HK-2 (cell line): ENCODE measurements at regions not wholly inside any gene's neighbourhood (a gene's known extent, or its start where the extent isn't known, plus 50 kb on each side); places are given as distances from the start of the nearest gene placed in this dataset.
"Not testable (repeated sequence)": the region's sequence is repeated elsewhere in the genome, so short reads cannot be mapped to it uniquely, and the experiment has no call there.

Experiments used
- DNase-seq: peaks from one replicate; pipeline ENCODE4 v3.0.0-alpha.2; 2018; ENCODE audit not compliant: unreplicated experiment

DNA sequence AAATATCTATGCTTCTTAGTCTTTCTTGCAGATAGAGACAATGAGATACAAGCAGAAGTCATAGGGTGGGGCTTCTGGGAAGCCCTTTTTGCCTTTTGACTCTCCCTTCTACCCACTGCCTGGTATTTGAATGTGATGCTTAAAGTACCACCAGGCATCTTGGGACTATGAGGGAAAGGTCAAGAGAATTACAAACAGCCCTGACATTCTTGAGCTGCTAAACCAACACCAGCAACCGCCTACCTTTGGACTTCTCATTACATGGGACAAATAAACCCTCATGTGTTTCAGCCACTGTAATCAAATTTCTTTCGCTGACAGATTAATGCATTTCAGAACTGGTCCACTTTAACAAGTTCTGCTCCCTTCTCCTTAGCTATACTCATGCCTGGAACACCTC is 112.8 kb downstream of the LUZP4 start:
- no peak for DNase-seq

DNA sequence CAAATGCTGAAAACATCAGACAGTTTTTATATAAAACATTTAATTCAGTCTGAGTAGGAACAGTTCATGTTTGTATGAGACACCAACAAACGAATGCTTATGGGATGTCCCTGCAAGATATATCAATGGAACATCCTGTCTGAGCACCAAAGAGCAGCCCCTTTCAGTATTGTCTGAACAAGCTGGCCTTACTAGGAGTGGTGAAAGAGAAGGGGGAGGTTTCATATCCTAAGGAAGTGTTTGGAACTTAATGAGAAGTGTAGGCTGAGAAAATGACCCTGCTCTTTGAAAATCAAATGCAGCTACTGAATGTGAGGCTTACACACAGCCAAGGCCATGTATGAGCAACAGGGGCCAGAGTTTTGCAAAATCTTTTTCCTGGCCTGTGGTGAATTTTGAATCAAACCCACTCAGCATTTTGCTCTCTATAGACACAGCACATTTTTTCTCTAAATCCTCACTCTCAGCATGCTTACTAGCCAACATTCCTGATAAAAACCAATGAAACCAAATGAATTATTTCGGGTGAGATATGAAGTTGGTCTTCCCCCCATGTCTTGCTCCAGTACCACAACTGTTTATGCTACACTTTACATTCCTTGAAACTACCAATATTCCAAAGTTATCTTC is 119.4 kb downstream of the LUZP4 start:
- DNase-seq = no peak

DNA sequence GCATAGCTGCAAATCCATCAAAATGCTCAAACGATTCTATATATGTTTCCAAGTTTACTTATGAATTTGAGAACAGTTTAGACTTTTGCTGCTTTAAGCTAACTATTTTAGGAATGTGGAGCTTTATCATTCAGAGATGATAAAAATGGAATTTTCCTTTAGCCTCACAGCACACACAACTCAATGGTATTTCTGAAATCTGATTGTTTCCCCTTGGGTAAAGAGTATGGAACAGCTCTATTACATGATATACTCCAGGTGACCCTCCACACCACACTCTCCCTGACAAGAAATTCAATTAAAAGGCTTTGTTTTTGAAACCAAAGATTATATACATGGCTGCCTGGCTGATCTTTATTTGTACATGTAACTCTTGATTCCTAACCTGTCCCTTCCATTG is 120.0 kb downstream of the LUZP4 start:
- no peak for DNase-seq

DNA sequence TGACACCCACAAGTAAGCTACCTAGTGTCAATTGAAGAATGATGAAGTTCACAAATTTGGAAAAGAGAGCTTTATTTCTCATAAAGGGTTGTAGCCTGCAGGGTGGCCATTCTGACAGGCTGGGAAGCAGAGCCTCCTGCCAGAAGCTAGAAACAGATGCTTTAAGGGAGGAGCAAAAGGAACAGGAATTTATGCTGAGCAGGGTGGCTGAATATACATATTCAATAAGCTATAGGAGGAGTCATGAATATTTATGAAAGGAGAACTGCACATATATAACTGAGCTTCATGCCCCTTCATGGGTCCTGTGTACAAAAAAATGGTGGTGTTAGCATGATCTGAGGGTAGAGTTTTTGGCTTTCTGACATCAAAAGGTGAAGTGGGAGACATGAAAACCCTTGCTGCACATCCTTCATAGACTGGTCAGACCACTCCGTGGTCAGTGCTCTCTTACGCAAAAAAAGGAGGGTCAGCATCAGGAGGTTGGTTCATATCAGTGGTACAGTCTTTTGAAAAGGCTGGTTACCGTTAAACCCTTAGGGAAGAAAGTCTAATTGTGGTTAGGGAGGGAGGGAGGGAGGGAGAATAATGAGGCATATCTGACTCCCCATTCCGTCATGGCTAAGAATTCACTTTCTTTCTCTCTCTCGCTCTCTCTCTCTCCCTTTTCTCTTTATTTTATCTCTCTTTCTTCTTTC is 121.4 kb downstream of the LUZP4 start:
- no peak for DNase-seq

DNA sequence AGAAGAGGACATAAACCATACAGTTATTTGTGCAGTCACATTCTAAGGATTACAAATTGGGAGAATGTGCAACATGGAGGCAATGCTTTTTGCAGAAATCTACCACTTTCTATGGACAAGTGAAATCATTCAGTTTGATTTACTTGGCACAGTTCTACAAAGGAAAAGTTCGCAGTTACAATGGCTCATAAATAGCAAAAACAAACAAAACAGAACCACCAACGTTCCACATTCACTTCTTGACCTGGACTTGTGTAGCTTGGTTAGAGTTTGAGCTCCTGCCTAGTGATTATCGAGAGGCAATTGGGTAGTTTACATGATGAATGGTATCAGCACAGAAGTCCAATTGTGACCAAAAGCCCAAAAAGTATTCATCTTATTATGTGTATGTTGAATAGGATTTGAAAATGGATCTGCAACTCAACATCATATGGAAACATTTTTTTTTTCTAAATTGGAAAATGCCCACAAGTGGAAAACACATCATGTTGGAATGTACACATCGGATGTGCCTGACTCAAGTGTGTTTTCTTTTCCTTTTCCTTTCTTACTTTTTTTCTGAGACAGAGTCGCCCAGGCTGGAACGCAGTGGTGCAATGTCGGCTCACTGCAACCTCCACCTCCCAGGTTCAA is 123.8 kb downstream of the LUZP4 start:
- no peak for DNase-seq

DNA sequence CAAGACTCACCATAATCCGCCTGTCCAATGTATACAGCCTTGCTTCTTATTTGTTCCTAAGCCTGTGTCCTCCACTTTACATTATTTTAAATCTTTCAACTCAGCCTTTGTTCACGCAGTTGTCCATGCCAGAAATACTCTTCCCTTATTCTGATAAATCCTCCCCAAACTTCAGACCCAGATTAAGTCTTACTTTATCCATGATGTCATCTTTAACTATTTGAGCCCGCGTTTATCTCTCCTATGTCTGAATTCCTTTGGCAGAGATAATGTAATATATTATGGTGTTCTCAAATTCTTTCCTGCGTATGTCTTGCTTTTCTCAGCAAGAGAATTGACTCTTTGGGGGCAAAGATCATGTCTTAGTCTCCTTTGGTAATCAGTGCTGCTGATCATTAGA is 129.6 kb downstream of the LUZP4 start:
- DNase-seq = no peak

DNA sequence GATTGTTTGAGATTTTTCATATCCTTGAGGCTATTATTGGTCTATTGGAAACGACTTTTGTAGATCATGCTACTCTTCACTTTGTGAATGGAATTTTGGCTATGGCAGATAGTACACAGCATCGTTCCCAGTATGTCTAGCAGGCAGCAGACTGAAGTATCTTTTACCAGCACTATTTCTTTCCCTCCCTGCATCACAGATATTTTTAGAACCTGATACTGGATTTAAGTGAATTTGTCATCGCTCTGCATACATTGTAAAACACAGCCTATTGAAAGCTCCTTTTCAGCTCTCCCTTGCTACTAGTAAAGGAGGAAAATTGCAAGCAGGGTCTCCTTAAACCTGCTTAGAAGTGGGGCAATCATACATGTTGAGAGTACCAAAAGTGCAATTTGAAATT is 133.6 kb downstream of the LUZP4 start:
- no peak for DNase-seq

DNA sequence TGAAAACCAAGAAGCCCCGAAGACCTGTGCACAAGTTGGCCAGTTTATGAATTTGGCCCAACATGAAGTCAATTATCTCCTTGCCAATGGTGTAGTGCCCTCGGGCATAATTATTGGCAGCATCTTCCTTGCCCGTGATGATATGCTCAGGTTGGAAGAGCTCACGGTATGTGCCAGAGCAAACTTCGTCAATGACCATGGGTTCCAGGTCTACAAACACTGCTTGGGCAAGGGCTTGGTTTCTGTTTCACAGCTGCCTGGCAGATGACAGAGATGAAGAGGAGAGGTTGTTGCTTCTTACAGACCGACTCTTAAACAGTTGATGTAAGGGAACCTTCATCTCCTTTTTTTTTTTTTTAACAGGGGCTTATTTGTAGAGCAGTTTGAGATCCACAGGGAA is 135.6 kb upstream of the PLS3 start:
- DNase-seq = no peak

DNA sequence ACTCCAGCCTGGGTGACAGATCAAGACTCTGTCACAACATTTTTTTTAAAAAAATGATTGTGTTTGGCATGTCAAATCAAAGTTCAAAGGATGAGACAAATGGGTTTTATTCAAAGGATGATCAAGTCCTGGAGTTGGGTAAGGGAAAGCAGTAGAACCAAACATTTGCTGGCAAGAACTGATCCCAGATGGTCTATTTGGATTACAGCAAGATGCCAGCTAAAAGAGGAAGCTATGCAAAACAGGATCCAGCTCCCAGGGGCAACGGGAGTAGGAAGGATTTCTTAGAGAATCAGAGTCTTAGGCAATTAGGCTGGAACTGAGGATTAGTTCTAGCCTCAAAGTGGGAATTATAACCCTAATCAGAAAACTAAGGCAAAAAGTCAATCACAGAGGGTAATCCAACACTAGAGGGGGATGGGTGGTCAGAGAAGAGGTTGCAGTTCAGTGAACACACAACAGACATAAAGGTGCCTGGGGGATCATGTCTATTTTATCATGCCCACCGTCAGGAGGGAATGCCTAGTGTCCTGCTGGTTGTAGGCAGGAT is 133.0 kb upstream of the PLS3 start:
- DNase-seq = no peak

DNA sequence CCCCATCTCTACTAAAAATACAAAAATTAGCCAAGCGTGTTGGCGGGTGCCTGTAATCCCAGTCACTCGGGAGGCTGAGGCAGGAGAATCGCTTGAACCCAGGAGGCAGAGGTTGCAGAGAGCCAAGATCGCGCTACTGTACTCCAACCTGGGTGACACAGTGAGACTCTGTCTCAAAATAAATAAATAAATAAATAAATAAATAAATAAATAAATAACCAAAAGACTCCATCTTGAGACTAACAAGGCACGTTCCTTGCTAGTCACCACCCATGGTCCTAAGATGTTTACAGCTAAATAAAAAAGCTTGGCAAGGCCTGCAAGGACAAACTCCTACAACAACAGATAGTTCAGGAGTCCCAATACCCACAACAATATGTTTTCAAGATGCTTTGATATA is 126.1 kb upstream of the PLS3 start:
- DNase-seq = not testable (repeated sequence)

DNA sequence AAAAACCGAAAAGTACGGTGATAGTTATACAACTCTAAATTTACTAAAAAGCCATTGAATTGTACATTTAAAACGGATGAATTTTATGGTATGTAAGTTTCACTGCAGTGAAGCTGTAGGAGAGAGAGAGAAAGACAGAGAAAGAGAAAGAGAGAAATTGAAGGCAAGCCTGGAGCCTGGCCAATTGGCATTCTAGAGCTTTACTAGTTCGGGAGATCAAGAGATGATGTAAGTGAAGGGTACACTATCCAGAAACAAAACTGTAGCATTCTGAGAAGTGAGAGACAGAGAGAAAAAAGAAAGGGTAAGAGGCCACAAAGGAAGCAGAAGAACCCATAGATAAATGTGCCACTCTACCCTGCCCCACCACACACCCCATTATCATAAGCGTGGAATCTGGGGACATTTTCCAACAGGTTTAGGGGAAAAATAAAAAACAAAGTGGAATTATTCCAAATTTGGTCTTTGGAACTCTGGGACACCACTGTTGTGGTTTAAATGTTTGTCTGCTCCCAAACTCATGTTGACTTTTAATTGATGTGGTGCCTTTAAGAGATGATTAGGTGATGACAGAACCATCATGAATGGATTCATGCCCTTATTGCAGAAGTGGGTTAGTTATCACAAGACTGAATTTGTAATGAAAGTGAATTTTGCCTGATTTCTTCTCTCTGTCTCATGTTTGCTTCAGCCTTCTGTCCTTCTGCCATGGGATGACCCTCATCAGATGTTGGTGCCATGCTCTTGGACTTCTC is 123.0 kb upstream of the PLS3 start:
- no peak for DNase-seq

DNA sequence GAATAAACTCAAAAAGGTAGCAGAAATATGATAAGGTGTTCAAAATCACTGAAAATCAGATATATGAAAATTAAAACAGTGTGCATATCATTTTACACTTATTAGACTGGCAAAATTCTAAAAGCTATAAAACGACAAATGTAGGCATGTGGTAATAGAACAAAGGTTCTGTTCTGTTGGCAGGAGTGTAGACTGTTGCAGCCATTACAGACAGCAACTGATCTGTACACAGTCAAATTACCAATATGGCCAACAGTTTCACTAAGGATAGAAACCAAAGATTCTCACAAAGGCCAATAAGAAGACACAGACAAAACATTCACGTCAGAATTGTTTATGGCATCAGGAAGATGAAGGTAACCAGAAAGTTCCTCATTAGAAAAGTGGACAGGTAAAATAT is 112.8 kb upstream of the PLS3 start:
- DNase-seq = no peak

DNA sequence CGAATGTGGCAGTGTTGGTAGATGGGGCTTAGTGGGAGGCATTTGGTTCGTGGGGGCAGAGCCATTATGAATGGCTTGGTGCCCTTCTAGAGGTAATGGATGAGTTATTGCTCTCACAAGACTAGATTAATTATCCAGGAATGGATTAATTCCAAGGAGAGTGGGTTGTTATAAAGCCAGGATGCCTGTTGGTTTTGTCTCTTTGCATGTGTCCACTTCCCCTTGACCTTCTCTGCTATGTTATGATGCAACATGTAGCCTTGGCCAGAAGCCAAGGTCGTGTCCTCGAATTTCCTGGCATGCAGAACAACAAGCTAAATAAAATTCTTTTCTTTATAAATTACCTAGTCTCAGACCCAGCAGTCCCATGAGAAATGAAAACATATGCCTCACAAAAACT is 111.2 kb upstream of the PLS3 start:
- no peak for DNase-seq

DNA sequence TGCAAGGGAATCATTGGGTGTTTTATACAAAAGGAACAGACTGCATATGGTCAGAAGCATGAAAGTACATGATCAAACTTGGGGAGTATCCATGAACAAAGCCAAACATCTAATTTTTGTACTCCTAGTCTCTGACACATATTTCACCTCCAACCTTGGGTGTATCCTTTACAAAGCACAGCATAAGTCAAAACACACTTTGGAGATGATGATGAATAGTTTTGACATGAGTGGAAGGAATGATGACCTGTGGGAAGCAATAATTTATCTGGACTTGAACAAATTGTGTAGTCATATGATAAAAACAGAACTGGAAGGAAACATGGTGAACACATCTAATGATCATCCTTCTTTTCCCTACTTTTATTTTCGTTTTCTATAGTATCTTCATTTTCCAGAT is 108.7 kb upstream of the PLS3 start:
- no peak for DNase-seq

DNA sequence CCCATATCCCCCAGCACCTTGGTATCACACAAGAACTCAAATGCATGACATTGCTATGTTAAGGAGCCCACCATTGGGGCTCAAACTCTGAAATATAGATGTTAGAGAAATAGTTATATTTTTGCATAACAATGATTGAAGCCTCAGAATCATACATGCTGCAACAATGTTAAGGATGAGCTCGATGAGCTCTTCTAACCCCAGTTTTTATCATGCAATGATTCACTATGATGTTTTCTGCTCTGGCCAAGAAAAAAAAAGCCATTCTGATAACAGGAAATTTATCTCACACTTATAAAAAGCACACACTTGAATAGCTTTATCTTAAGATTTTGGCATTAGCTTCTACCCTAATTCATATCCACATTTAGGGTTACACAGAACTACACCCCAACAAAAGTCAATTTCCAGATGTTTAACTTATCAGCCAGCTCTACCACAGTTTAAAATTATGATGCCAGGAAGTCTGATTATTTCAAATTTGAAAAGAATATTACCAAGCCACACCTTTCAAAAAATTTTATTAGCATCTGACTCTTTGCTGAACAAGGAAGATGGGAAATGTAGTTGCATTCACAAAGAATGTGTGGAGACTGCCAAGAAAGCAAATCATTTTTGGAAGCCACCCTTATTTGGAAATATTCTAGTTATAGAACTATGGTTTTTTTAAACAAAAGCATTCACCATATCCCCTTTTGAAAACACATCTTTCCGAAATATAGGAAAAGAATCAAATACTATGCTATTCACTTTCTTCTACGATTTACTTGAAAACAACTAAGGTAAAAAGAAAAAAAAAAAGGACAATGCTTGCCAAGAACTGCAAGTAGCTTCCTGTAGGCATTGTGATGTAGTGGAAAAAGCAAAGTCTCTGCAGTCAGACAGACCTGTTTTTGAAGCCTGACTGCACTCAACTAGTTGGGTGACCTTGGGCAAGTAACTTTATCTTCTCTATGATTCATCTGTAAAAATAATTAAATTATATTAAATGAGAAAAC is 100.8 kb upstream of the PLS3 start:
- no peak for DNase-seq

DNA sequence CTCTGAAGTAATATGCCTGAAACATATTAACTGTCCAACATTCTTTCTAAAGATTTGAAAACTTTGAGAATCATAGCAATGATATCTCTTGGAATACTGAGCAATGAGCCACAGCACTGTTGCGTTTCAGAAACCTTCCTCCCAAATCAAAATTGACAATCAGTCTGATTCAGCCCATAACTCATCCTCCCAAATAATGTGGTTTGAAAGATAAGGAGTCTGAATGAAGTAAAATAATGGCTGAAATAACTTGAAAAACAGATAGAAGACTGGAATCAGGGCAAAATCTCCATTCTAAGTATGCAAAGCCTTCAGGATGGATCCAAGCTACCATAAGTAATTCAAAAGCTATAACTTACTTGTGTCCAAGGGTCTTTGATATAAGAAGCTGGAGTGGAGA is 98.6 kb upstream of the PLS3 start:
- no peak for DNase-seq

DNA sequence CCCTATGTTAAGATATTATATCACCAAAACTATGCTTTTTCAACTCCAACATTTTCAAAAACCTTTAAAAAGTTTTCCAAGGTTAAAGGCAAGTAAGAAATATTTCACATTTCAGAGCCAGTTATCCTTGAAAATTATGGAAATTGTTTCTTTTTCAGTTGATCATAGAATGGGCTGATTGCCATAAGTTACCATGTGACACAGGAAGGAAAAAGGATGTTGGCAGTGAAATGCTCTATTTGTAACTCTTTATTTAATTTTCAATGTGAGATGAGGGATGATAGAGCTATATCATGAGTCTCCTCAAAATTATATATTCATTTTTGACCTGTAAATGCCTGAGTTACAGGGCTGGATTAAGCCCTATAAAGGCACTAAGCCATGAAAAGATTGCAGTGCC is 93.0 kb upstream of the PLS3 start:
- no peak for DNase-seq

DNA sequence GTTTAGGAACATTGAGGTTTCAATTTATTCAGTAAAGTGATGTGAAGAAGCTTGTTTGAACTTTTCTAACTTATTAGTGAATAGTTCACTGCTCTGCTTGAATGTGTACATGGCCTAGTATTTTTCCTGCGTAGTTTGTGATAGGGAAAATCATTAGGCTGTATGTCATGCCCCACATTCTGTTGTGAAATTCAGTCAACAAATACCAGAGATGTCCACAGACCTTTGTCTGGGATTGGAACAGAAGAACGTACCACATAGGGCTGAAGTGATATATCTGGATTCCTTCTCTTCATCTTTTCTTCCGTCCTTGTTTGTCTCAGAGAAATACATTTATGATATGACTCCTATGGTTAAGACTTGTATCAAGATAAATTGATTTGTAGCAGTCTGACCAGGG is 88.8 kb upstream of the PLS3 start:
- no peak for DNase-seq

DNA sequence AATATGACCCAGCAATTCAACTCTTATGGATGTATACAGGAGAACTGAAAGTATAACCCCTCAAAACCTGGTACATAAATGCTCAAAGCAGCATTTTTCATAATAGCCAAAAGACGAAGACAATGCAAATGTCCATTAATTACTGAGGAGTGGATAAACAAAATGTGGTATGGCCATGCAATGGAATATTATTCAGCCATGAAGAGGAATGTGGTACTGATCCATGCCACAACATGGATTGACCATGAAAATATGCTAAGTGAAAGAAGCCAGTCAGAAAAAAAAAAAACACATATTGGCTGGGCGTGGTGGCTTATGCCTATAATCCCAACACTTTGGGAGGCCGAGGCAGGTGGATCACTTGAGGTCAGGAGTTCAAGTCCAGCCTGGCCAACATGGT is 74.5 kb upstream of the PLS3 start:
- DNase-seq = no peak

DNA sequence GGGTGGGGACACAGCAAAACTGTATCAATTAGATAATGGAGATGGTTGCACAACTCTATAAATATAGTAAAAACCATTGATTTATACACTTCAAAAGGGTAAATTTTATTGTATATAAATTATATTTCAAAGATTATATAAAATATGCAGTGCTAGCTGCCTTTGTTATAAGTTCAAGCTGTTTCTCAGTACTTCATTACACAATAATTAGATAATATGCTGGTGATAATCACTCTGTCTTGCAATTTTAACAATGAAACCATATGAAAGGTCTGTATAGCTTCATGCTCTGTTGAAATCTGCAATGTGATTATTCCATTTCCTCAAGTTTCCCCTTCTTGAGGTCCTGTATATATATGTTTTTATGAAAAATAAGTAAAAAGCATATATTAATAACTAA is 73.4 kb upstream of the PLS3 start:
- no peak for DNase-seq

DNA sequence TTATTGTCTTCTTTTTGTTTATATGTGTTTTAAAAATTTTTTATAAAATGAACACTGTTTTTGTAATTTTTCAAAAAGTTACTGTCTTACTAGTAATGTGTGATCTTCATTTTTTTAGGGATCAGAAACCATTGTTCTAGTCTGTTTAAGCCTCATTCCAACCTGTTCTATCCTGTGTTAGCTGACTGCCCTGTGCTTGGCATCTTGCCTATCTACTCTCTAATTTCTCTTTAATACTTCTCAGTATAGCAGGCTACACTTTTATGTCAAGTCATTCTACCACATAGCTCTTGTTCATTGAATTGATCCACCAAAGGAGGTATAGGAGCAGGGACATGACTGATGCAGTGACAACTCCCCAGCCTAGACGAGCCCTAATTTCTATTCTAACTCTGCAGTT is 70.2 kb upstream of the PLS3 start:
- no peak for DNase-seq
